PC-9 (cell line): ENCODE measurements at regions not wholly inside any gene's neighbourhood (a gene's known extent, or its start where the extent isn't known, plus 50 kb on each side); places are given as distances from the start of the nearest gene placed in this dataset.

Experiments
- BruUV-seq: library from RNA; stranded (reverse); fragments of 400-500 nt; replicated peaks from 2 replicates; lab custom pipeline; 2021; lab: Mats Ljungman, UMichigan
- CTCF ChIA-PET: fragments of 300-600 bp; sonication (Branson Sonifier 250); formaldehyde crosslinking; loops from one replicate; lab custom pipeline; 2022; ENCODE audit warnings: antibody characterized with exemption; lab: Charles Lee
- POLR2A ChIA-PET: fragments of 300-600 bp; sonication (Branson Sonifier 250); formaldehyde crosslinking; loops from one replicate; lab custom pipeline; 2022; ENCODE audit warnings: antibody characterized with exemption; ENCODE audit not compliant: unreplicated experiment; lab: Charles Lee
- DNase-seq, 2 experiments: peaks; one replicate each; pipeline versions ENCODE4 v3.0.0 to v3.0.0-alpha.2; 2015 to 2022; ENCODE audit warnings: mixed read lengths in 1 of 2
- H2AFZ ChIP-seq: fragments of 200-600 bp; sonication (generic); 2 replicates; pipeline ENCODE4 v1.8.1; 2017; ENCODE audit warnings: antibody characterized with exemption
- H3F3A ChIP-seq: fragments of 200-600 bp; sonication (generic); 2 replicates; pipeline ENCODE4 v1.8.1; 2017; ENCODE audit warnings: antibody characterized with exemption, mild to moderate bottlenecking, low read depth; ENCODE audit not compliant: insufficient read depth
- H3K27ac ChIP-seq: fragments of 200-600 bp; sonication (generic); 2 replicates; pipeline ENCODE4 v1.6.1; 2016; ENCODE audit warnings: mixed run types
- H3K27me3 ChIP-seq: fragments of 200-600 bp; sonication (generic); 2 replicates; pipeline ENCODE4 v1.6.1; 2016; ENCODE audit warnings: low read depth, mixed run types; ENCODE audit not compliant: insufficient read depth
- H3K36me3 ChIP-seq: fragments of 200-600 bp; sonication (generic); 2 replicates; pipeline ENCODE4 v1.6.1; 2016; ENCODE audit warnings: low read depth, mixed run types
- H3K4me1 ChIP-seq: fragments of 200-600 bp; sonication (generic); replicated peaks from 2 replicates; pipeline ENCODE4 v1.6.1; 2016; ENCODE audit warnings: mixed run types; ENCODE audit not compliant: insufficient read depth
- H3K4me2 ChIP-seq: fragments of 200-600 bp; sonication (generic); 2 replicates; pipeline ENCODE4 v1.6.1; 2017; ENCODE audit warnings: mixed run types
- H3K4me3 ChIP-seq: fragments of 200-600 bp; sonication (generic); 2 replicates; pipeline ENCODE4 v1.6.1; 2016; ENCODE audit warnings: mixed run types
- H3K79me2 ChIP-seq: fragments of 200-600 bp; sonication (generic); 2 replicates; pipeline ENCODE4 v1.6.1; 2017; ENCODE audit warnings: low read depth, mixed run types
- H3K9me2 ChIP-seq: fragments of 200-600 bp; sonication (generic); 2 replicates; pipeline ENCODE4 v1.8.1; 2017; ENCODE audit warnings: mild to moderate bottlenecking; ENCODE audit not compliant: insufficient read depth
- H3K9me3 ChIP-seq: fragments of 200-600 bp; sonication (generic); 2 replicates; pipeline ENCODE4 v1.8.1; 2016; ENCODE audit warnings: low read depth; ENCODE audit not compliant: insufficient read depth
- H4K20me1 ChIP-seq: fragments of 200-600 bp; sonication (generic); 2 replicates; pipeline ENCODE4 v1.8.1; 2017; ENCODE audit not compliant: insufficient read depth
- EZH2 ChIP-seq: fragments of 200-600 bp; sonication (generic); IDR thresholded peaks from 2 replicates; pipeline ENCODE4 v1.8.0; 2017; ENCODE audit warnings: antibody characterized with exemption, low read depth
- intact Hi-C: fragments of 100-400 bp; cut with micrococcal nuclease; formaldehyde crosslinking; loops from one replicate; pipeline ENCODE4 v1.10.0; 2022; ENCODE audit not compliant: unreplicated experiment
- TF ChIP-seq, protein P1 (sequence below): fragments of 200-600 bp; sonication (generic); conservative IDR thresholded peaks from 2 replicates; pipeline ENCODE4 v1.6.1; 2017; ENCODE audit warnings: mixed run types, antibody characterized with exemption, mild to moderate bottlenecking, moderate library complexity

DNA sequence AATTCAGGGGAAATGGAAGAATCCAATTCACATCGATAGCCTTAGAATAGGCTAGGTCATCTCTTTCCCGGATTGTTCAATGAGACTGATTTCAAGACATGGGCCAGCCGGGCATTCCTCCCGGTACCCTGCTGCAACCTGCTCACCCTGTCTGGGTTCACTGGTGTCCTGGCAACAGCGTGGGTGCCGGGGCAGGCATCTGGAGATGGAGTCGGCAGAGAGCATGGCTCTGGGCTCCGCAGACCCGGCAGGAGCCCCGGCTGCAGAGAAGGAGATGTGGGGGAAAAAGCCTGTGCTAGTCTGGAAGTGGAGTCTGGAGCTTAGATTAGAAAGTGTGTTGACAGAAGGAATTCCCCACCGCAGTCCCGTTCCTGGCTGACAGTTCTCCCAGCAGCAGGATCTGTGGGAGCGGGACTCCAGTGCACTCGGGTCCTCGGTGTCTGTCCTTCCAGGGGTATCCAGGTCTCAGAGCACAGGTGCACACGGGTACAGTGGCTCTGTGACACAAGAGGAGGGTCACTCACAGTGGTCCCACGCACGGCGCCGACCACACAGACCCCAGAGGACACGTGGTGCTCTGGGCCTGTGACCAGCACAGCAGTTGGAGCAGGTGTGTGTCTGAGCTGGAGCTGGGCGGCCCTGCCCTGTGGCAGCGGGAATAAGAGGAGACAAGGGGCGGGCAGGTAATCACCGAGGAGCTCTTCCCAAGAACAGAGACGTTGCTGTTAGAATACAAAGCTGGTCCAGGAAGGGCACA is 65.7 kb upstream of the PITRM1 start:
- no peak overlapping the region for H2AFZ ChIP-seq
- no peaks in the 10 kb centered on the region for H3K27me3 ChIP-seq
- no peaks in the 10 kb centered on the region for H3K4me1 ChIP-seq
- H3K79me2 ChIP-seq = no peaks in the 10 kb centered on the region
- H4K20me1 ChIP-seq = no peaks in the 10 kb centered on the region
- no TSS peak for BruUV-seq
- POLR2A ChIA-PET = no interaction called here
- H3K27ac ChIP-seq = no peak overlapping the region
- no peak for TF ChIP-seq EZH2
- TF ChIP-seq, protein P1, sequence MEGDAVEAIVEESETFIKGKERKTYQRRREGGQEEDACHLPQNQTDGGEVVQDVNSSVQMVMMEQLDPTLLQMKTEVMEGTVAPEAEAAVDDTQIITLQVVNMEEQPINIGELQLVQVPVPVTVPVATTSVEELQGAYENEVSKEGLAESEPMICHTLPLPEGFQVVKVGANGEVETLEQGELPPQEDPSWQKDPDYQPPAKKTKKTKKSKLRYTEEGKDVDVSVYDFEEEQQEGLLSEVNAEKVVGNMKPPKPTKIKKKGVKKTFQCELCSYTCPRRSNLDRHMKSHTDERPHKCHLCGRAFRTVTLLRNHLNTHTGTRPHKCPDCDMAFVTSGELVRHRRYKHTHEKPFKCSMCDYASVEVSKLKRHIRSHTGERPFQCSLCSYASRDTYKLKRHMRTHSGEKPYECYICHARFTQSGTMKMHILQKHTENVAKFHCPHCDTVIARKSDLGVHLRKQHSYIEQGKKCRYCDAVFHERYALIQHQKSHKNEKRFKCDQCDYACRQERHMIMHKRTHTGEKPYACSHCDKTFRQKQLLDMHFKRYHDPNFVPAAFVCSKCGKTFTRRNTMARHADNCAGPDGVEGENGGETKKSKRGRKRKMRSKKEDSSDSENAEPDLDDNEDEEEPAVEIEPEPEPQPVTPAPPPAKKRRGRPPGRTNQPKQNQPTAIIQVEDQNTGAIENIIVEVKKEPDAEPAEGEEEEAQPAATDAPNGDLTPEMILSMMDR = no peak
- CTCF ChIA-PET = no interaction called here
- no peak for DNase-seq
- H3K36me3 ChIP-seq = no peaks in the 10 kb centered on the region
- H3F3A ChIP-seq = no peaks in the 10 kb centered on the region
- no peaks in the 10 kb centered on the region for H3K9me3 ChIP-seq
- intact Hi-C loops = loop anchor here (2.0 to 5.0 kb wide), 2 partner anchors 41 to 545 kb away; no protein-coding TSS in a partner anchor
- no peaks in the 10 kb centered on the region for H3K9me2 ChIP-seq
- no peak overlapping the region for H3K4me3 ChIP-seq
- no peak overlapping the region for H3K4me2 ChIP-seq

DNA sequence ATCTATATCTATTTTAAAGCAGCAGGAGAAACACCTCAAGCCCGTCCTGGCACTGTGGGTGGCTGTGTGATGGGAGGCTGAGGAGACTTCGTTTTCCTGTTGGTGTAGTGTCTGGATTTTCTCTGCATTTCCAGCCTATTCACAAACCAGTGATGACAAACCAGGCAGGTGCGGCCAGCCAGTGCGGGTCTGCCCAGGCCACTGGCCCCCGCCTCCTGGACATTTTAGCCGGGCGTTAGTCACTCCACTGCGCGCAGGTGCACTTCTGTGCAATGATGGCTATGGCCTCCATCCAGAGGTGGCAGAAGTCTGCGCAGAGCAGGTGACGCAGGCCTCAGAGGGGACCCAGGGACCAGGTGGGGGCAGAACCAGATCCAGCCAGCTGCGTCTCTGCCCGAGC is 64.9 kb upstream of the PITRM1 start:
- H3K36me3 ChIP-seq = no peaks in the 10 kb centered on the region
- no peaks in the 10 kb centered on the region for H3K4me1 ChIP-seq
- no peak overlapping the region for H3K27ac ChIP-seq
- H2AFZ ChIP-seq = no peak overlapping the region
- H3K9me2 ChIP-seq = no peaks in the 10 kb centered on the region
- no peak overlapping the region for H3K4me2 ChIP-seq
- no peaks in the 10 kb centered on the region for H3F3A ChIP-seq
- no peak overlapping the region for H3K4me3 ChIP-seq
- no peak for DNase-seq
- no peaks in the 10 kb centered on the region for H4K20me1 ChIP-seq
- no peaks in the 10 kb centered on the region for H3K9me3 ChIP-seq
- intact Hi-C loops = loop anchor here (5.0 kb wide), 1 partner anchor 40 kb away; no protein-coding TSS in a partner anchor
- H3K27me3 ChIP-seq = no peaks in the 10 kb centered on the region
- BruUV-seq = no TSS peak
- TF ChIP-seq, protein P1 = no peak
- no peak for TF ChIP-seq EZH2
- CTCF ChIA-PET = no interaction called here
- no peaks in the 10 kb centered on the region for H3K79me2 ChIP-seq
- POLR2A ChIA-PET = no interaction called here

DNA sequence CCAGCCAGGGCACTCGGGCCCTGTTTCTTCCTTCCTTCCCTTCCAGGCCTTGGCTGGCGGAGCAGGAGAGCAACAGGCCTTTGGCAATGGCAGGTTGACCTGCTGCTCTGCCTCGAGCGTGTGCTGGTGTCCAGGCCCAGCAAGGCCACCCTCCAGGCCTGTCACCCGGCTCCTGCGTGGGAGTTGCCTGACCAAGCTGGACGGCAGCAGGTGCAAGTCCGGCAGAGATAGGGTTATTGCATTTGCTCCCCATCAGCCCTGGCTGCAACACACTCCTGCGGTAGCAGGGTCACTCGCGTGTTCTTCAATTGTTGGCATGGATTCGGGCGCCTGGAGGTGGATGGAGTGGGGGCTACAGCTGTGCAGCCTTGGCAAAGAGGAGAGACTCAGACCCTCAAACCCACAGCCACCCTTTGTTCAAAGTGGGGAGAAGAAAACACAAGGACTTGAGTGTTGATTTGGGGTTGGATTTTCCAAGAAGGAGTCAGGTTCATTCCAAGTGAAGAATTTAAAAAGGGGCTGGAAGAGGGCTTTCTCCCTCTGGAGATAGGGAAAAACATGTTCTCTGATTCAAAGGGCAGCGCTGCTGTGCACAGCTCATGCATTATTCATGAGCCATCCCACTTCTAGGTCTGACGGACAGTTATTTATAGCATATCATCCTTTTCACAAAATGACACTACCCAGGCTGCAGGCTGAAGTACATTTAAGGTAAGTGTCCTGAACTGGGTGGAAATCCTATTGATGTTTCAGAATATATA is 64.2 kb upstream of the PITRM1 start:
- Histone ChIP-seq H4K20me1 (no peaks in the 10 kb centered on the region), H3K4me2 (no peak overlapping the region), H3K4me1 (no peaks in the 10 kb centered on the region), H2AFZ (no peak overlapping the region), H3F3A (no peaks in the 10 kb centered on the region), H3K4me3 (no peak overlapping the region), H3K9me2 (no peaks in the 10 kb centered on the region), H3K9me3 (no peaks in the 10 kb centered on the region), H3K27ac (no peak overlapping the region), H3K36me3 (no peaks in the 10 kb centered on the region), H3K79me2 (no peaks in the 10 kb centered on the region), H3K27me3 (no peaks in the 10 kb centered on the region)
- CTCF ChIA-PET = no interaction called here
- no peak for TF ChIP-seq EZH2
- TF ChIP-seq, protein P1 = no peak
- POLR2A ChIA-PET = no interaction called here
- no peak for DNase-seq
- no TSS peak for BruUV-seq
- intact Hi-C loops = loop anchor here (5.0 kb wide), 1 partner anchor 40 kb away; no protein-coding TSS in a partner anchor
